NAMALWA (cell line): ENCODE measurements at regions not wholly inside any gene's neighbourhood (a gene's known extent, or its start where the extent isn't known, plus 50 kb on each side); places are given as distances from the start of the nearest gene placed in this dataset.
"Not testable (repeated sequence)": the region's sequence is repeated elsewhere in the genome, so short reads cannot be mapped to it uniquely, and the experiment has no call there.

Experiments used
- DNase-seq: peaks from one replicate; pipeline ENCODE4 v3.0.0-alpha.2; 2015; ENCODE audit warnings: low spot score

- DNase-seq = not testable (repeated sequence)
These were observed 524.2 kb downstream of the CWH43 start for GRCh38 chr4:49510238-49510637.

GRCh38 chr4:49511353-49511752 lies 525.3 kb downstream of the CWH43 start:
- peak; percentile 1 for DNase-seq

GRCh38 chr4:49511881-49512491 lies 525.9 kb downstream of the CWH43 start:
- DNase-seq = peak; percentile 1

- peak; percentile 2 for DNase-seq
These were observed 526.8 kb downstream of the CWH43 start for GRCh38 chr4:49512641-49513545.

- DNase-seq = not testable (repeated sequence)
These were observed 527.6 kb downstream of the CWH43 start for GRCh38 chr4:49513546-49514115.

GRCh38 chr4:49514171-49514699 lies 528.2 kb downstream of the CWH43 start:
- not testable (repeated sequence) for DNase-seq

GRCh38 chr4:49514841-49515240 lies 528.8 kb downstream of the CWH43 start:
- DNase-seq = not testable (repeated sequence)

GRCh38 chr4:49515241-49515640 lies 529.2 kb downstream of the CWH43 start:
- not testable (repeated sequence) for DNase-seq

GRCh38 chr4:49516096-49516495 lies 530.0 kb downstream of the CWH43 start:
- DNase-seq = not testable (repeated sequence)

GRCh38 chr4:49516796-49517195 lies 530.7 kb downstream of the CWH43 start:
- no peak for DNase-seq

- not testable (repeated sequence) for DNase-seq
These were observed 531.6 kb downstream of the CWH43 start for GRCh38 chr4:49517485-49518205.

GRCh38 chr4:49519150-49520035 lies 533.3 kb downstream of the CWH43 start:
- not testable (repeated sequence) for DNase-seq

GRCh38 chr4:49523816-49524765 lies 538.0 kb downstream of the CWH43 start:
- DNase-seq = not testable (repeated sequence)

GRCh38 chr4:49558916-49559676 lies 573.0 kb downstream of the CWH43 start:
- not testable (repeated sequence) for DNase-seq

- DNase-seq = not testable (repeated sequence)
These were observed 574.2 kb downstream of the CWH43 start for GRCh38 chr4:49560131-49560816.

- DNase-seq = not testable (repeated sequence)
These were observed 574.8 kb downstream of the CWH43 start for GRCh38 chr4:49560883-49561282.

- not testable (repeated sequence) for DNase-seq
These were observed 584.2 kb downstream of the CWH43 start for GRCh38 chr4:49570248-49570647.

GRCh38 chr4:49573666-49574215 lies 587.7 kb downstream of the CWH43 start:
- not testable (repeated sequence) for DNase-seq
